Erythroblast (primary cell): ENCODE measurements at regions not wholly inside any gene's neighbourhood (a gene's known extent, or its start where the extent isn't known, plus 50 kb on each side); places are given as distances from the start of the nearest gene placed in this dataset.

ENCODE experiments used
- DNase-seq, 2 experiments: peaks; one replicate each; lab custom pipeline; 2025; lab: John Stamatoyannopoulos, UW
- GATA1 ChIP-seq: IDR thresholded peaks from 2 replicates; pipeline ENCODE4 v1.6.1; 2011; ENCODE audit warnings: low read depth, mild to moderate bottlenecking, control low read depth, low read length, moderate library complexity
- POLR2A ChIP-seq: IDR thresholded peaks from 2 replicates; pipeline ENCODE4 v1.6.1; 2011; ENCODE audit warnings: mild to moderate bottlenecking, low read length

GRCh38 chr18:39872651-39873050, 2082.4 kb upstream of the PIK3C3 start:
- no peak for TF ChIP-seq POLR2A
- TF ChIP-seq GATA1: no peak
- DNase-seq: no peak

- no peak for DNase-seq
- no peak for TF ChIP-seq GATA1
- no peak for TF ChIP-seq POLR2A
These were observed 2083.1 kb upstream of the PIK3C3 start for GRCh38 chr18:39871961-39872360.

DNA sequence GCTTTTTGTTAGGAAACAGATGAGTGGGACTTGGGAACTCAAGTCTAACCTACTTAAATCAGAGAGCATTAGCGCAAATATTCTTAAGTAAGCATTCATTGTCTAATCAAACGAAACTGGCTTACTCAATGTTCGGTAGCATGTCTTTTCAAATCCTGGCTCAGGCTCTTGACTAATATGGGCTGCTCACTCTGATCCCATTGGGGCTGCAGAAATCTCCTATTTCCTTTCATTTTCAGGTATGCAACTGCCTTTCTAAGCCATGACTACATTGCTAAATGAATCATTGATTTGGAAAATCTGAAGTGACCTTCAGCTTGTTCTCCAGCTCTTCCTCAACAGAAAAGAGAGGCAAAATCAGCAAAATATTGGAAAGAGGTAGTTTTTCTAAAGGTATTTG, 2084.4 kb upstream of the PIK3C3 start:
- TF ChIP-seq GATA1 (no peak), POLR2A (no peak)
- no peak for DNase-seq

- DNase-seq: no peak
- no peak for TF ChIP-seq GATA1
- no peak for TF ChIP-seq POLR2A
These were observed 2091.1 kb upstream of the PIK3C3 start for GRCh38 chr18:39863916-39864315.

DNA sequence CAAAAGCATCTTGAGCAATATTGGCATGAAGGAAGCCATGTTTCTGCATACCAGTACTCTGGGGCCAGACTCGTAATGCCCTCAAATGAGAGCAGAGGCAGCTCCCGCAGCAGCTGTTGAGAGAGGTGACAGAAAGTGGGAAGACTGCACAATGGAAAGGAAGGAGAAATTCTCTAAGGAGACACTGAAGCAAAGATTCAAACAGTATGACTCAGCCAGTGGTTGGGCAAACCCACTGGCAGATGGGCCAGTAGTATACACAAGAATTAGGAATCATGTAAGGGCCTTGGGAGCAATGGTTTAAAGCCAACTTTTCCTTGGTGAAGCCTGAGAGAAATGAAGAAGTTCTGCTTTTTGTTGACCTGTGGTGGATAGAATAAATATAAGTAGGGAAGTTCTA, 2092.7 kb upstream of the PIK3C3 start:
- no peak for TF ChIP-seq POLR2A
- no peak for TF ChIP-seq GATA1
- no peak for DNase-seq

DNA sequence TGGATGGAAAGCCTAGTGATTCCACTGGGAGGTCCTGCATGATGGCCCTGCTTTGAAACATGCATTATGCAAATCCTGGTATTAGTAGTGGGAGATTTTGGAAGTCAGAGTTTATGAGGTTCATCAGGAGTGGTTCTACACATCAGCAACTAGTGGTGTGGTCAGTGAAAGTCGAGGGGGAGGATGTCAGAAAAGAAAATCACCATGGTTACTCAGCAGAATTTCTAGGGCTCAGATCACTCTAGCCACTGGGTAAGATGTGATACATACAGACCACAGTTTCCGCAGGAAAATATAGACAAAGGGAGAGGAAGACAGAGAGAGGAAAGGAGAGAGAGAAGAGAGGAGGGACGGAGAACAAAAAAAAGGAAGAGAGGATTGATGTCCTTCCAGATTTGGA, 2100.7 kb upstream of the PIK3C3 start:
- DNase-seq: no peak
- TF ChIP-seq POLR2A: no peak

GRCh38 chr18:39846265-39846664, 2108.8 kb upstream of the PIK3C3 start:
- no peak for TF ChIP-seq POLR2A
- no peak for TF ChIP-seq GATA1
- no peak for DNase-seq

GRCh38 chr18:39845631-39846030, 2109.4 kb upstream of the PIK3C3 start:
- DNase-seq: no peak
- TF ChIP-seq GATA1: no peak
- no peak for TF ChIP-seq POLR2A

DNA sequence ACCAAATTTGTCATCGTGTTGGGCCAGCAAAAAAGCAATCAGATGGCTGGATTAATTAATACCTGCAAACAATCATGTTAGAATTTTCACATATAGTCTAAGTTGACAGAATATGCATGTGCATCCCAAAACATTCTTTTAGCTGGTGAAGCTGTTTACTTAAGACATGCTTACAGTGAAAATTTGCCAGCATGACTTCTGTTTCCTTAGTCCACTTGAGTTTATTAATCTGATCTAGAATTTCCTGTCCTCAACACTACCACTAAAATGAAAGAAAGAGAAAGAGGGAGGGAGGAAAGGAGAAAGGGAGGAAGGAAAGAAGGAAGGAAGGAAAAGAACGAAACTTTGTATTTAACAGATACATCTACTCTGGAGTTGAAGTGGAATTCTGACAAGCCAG, 2109.9 kb upstream of the PIK3C3 start:
- no peak for DNase-seq
- TF ChIP-seq GATA1 (no peak), POLR2A (no peak)

GRCh38 chr18:39843546-39843945, 2111.5 kb upstream of the PIK3C3 start:
- TF ChIP-seq GATA1 (no peak), POLR2A (no peak)
- DNase-seq: no peak

DNA sequence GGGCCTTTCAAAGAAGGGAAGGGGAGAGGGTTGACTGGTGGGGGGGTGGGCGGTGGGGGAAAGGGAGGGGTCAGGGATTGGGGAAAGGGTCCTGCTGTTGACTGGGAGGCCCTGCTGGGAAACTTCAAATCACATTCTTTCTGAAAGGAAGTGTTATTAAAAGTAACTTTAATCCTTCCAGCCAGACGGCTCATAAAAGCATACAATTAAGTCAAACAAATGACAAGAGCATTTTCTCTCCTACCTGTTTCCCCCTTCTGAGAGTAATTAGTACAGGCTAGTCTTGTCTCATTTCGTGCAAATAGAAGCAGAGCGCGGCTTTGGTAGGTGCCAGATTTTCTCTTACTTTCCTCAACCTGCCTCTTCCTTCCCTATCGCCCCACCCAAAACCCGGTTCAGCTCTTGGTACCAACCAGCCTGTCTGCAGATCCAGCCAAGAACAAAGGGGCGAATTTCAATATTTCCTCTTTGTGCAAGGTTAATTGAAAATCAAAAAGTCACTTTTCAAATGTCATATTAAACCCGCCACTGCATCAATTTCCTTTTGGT, 2112.6 kb upstream of the PIK3C3 start:
- no peak for DNase-seq
- TF ChIP-seq POLR2A: no peak

DNA sequence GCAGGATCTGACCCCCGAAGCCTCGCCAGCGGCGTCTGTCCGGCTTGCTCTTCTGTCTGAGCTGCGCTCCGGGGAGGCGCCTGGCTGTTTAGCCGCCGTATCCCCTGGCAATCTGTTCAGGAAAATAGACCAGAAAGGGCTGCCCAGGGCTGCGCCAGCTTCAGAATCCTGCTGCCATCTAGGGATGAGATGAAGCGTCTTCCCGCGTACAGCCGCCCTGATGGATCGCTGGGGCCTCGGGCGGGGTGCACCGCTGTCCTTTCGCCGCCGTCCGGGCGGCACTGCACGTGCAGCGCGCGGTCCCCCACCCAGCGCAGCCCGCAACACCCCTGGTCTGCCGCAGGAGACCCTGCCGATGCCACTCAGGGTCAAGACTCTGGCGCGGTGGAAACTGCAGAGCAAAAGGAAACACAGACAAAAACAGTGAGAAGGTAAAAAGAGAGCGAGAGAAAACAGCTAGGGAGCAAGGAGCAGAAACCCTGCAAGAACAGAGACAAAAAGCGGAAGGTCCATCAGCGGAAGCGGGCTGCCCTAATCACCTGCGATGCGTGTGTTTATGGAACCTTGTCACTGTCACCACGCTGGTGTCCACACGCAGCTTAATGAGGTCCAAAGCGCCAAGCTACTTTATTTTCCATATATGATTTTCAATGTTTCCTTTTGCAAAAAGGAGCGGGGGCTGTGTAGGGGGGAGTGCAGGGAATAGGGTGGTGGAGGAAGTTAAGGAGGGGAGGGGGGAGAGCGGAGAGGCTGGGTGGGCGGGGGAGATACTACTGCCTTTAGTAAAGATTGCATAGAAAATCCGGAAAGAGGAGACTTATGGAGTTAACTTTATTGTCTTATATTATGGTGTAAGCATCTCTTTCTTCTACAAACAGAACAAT, 2113.3 kb upstream of the PIK3C3 start:
- peak; percentile 39 to 40 for DNase-seq
- TF ChIP-seq POLR2A: no peak
- no peak for TF ChIP-seq GATA1

DNA sequence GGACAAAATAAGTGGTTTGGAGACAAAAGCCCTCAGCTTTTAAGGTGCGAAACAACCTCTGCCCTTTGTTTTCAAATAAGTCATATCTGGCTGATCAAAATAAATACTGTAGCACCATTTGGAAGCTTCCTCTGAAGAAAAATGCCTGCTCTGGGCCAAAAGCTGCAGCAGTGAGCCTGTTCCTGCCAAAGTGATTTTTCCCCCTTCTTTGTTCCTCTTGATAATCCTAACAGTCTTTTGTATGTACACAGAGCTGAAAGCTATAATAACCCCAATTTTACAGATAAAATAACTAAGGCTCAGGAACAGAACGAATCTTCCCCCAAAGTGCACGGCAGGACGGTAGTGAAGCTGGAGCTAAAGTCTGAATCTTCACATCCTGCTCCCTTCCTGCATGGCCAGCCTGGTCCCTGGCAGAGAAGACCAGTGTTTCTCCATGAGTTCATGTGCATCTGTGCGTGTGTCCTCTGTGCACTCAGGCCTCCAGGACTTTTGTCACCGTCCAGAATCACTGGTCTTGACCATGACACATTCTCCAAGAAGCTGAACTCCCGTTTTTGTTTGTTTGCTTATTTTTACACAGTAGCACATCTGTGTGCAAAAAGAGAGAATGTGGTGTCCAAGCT, 2114.1 kb upstream of the PIK3C3 start:
- TF ChIP-seq GATA1: no peak
- TF ChIP-seq POLR2A: no peak
- DNase-seq: no peak

- no peak for TF ChIP-seq GATA1
- no peak for TF ChIP-seq POLR2A
- no peak for DNase-seq
These were observed 2114.6 kb upstream of the PIK3C3 start for GRCh38 chr18:39840406-39840805.
